Occipital lobe (tissue), 1 donor: ENCODE measurements at regions not wholly inside any gene's neighbourhood (a gene's known extent, or its start where the extent isn't known, plus 50 kb on each side); places are given as distances from the start of the nearest gene placed in this dataset.

Experiments
- DNase-seq: peaks from one replicate; lab custom pipeline; 2025; lab: John Stamatoyannopoulos, UW

DNA sequence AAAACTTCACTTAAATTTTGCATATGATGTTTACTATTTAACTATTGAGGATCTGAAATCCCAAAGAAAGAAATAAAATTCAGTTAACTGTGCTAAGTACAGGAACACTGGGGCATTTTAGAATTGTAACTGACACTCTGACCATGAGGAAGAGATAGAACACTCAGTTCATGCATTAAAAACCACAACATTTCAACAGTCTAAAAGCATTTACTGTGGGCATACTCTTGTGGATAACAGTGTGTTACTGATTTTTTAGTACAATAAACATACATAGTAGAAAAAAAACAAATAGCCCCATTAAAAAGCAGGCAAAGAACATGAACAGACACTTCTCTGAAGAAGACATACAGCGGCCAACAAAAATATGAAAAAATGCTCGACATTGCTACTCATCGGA lies 1122.7 kb upstream of the PIK3C3 start:
- no peak for DNase-seq

- no peak for DNase-seq
These were observed 1130.7 kb upstream of the PIK3C3 start for GRCh38 chr18:40824291-40824690.

- no peak for DNase-seq
These were observed 1133.3 kb upstream of the PIK3C3 start for GRCh38 chr18:40821596-40822243.

- DNase-seq: no peak
These were observed 1142.0 kb upstream of the PIK3C3 start for GRCh38 chr18:40812981-40813515.

GRCh38 chr18:40810372-40810771 lies 1144.7 kb upstream of the PIK3C3 start:
- no peak for DNase-seq

- DNase-seq: peak; percentile 2
These were observed 1165.7 kb upstream of the PIK3C3 start for GRCh38 chr18:40789286-40789685.

GRCh38 chr18:40782453-40783130 lies 1172.4 kb upstream of the PIK3C3 start:
- DNase-seq: no peak

DNA sequence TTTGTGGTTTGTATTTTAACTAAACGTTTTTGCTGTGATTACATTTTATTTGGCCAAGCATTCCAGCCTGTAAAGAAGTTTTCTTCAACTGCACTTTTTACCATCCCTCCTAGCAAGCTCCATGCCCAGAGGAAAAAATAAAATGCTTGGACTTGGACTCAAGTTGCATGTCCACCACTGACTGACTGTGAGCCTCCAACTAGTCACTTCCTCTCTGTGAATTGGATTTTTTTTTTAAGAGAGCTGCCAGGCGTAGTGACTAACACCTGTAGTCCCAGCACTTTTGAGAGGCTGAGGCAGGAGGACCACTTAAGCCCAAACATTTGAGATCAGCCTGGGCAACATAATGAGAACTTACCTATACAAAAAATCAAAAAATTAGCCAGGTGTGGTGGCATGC lies 1185.2 kb upstream of the PIK3C3 start:
- no peak for DNase-seq

DNA sequence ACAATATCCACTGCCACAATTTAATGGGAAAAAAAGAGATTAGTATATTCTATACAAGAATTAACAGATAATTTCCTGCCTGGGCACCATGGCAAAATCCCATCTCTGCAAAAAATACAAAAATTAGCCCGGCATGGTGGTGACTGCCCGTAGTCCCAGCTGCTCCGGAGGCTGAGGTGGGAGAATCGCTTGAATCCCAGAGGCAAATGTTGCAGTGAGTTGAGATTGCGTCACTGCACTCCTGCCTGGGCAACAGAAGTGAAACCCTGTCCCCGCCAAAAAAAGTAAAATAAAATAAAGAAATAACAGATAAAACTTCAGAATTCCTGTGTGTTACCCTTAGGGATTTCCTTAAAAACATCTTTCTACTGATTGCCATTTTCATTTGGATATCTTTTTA lies 1194.8 kb upstream of the PIK3C3 start:
- DNase-seq: no peak

DNA sequence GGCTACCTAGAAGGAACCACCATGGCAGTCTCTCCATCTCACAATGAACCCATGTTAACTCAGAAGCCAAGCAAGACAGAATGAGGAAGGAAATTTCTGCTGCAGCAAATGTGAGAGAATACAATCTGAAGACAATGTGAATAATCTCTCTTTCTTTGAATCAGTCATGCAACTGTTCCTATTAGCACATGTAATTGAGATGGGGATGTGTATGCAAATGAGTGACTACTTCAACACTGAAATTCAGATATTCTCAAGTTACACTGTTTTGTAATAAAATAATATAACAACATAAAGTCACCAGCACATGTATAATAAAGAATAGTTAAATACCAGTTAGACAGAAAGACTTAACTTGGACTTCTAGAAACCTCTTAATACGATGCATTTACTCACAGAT lies 1200.6 kb upstream of the PIK3C3 start:
- no peak for DNase-seq

DNA sequence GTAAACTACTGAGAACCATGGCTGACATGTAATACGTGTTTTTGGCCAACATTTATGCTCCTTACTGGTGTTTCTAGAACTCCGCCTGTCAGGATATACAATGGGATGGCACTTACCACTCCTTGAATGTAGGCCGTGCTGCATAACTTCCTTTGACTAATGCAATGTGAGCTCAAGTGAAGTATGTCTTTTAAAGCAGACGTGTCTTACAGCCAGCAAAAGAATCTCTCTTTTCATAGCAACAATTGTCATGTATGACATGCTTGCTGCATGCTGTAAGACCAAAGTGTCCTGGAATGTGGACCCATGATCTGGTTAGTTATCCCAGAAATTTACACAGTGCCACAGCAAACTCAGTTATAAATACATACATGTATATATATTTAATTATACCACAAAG lies 1202.7 kb upstream of the PIK3C3 start:
- DNase-seq: no peak

DNA sequence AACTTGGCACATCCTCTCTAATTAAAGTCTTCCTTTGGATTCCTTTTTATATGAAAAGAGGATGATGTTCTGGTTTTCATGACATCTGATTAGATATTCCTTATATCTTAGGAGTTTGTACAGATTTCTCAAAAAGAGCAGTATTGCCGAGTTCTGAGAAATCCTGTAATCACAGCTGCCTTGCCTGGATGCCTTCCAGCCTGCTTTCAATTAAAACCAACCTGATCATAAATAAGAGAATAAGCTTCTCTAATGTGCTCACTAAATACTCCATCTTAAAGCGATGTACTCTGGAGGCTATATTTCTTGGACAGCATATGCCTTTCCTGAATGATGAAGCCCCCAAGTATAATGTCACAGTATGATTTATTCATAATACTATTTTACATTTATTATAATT lies 1203.8 kb upstream of the PIK3C3 start:
- DNase-seq: no peak

GRCh38 chr18:40739029-40739428 lies 1216.0 kb upstream of the PIK3C3 start:
- DNase-seq: no peak

DNA sequence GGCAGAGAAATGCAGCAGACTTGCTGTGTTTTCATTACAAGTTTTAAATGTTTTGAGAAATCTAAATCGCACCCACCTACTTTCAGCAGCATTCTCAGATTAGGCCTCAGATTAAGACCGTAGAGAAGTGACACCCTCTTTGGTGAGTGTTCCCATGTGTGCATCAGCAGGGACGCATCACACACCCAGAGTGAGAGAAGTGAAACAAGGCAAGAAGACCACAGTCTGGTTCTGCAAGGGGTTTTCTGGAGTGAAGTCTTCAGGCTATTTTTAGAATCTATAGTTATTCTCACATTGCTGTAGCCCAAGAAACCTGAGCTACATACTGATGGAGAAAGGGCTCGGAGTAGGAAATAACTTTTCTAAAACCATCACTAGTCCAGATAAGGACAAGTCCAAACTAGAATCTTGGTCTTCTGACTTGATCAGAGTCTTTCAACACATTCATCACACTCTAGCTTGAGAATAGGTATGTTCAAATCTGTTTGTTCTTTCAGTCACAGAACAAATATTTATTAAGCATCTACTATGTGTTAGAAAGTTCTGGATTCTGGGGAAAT lies 1216.6 kb upstream of the PIK3C3 start:
- DNase-seq: no peak

- no peak for DNase-seq
These were observed 1246.3 kb upstream of the PIK3C3 start for GRCh38 chr18:40708726-40709125.

- DNase-seq: no peak
These were observed 1247.2 kb upstream of the PIK3C3 start for GRCh38 chr18:40707797-40708196.

DNA sequence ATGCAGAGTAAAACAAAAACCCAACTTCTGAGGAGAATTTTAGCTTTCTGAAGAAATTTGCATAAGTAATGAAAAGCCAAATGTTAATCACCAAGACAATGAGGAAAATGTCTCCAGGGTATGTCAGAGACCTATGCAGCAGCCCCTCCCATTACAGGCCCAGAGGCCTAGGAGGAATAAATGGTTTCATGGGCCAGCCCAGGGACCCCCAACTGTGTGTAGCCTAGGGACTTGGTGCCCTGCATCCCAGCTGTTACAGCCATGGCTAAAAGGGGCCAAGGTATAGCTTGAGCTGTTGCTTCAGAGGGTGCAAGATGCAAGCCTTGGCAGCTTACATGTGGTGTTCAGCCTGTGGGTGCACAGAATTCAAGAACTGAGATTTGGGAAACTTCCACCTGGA lies 1256.9 kb upstream of the PIK3C3 start:
- DNase-seq: no peak

DNA sequence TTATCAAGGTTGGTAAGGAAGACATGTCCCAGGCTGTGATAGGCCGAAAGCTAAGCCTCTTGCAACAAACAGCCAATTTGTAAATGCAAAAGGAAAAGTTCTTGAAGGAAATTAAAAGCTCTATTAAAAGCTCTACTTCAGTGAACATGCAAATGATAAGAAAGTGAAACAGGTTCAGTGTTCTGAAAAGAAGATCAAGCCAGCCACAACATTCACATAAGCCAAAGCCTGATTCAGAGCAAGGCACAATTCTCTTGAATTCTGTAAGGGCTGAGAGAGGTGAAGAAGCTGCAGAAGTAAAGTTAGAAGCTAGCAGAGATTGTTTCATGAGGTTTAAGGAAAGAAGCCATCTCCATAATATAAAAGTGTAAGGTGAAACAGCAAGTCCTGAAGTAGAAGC lies 1259.5 kb upstream of the PIK3C3 start:
- DNase-seq: no peak

DNA sequence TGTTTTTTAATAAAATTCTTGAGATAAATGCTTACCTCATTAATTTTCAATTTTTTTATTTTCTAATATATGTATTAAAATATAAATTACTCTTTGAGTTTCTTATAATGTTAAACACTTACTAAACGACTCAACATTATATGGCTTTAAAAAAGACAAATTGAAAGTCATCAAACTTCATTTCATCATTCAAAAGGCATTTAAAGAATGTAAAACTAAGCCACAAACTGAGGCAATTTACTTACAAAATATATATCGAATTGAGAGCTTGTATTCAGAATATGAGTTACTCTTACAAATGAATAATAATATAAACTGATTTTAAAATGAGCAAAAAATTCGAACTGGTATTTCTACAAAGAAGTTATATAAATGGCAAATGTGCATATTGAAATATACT lies 1262.2 kb upstream of the PIK3C3 start:
- DNase-seq: no peak

DNA sequence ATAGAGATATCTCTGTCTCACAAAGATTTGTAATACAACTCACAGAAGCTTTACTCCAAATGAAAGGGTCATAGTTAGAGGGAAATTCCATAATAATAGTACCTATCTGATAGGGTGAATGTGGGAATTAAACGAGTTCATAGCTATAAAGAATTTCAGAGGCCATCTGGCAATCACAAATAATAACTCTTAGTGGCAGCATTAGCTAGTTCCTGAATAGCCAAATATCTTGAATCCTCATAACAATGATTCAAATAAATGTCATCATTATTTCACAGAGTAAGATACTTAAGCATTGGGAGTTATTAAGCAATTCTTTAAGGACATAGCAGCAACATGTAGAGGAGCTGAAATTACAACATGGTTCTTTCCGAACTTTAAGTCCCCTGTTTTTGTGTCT lies 1265.0 kb upstream of the PIK3C3 start:
- no peak for DNase-seq

DNA sequence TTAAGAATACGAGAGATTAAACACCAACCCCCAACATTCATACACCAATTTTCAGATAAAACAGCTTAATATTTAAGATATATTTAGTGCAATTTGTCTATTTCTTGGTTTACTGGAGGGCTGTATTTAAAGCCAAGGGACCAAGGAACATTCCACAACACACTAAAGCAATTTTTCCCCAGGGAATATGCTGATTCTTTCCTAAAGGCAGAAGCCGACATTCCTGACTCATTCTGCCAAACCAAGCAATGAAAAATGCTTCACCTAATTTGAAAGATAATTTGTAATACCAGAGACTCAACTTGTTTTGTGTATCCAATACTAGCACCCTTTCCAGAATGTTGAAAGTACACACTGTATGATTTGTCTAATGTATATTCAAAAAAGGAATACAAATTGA lies 1267.6 kb upstream of the PIK3C3 start:
- DNase-seq: no peak

DNA sequence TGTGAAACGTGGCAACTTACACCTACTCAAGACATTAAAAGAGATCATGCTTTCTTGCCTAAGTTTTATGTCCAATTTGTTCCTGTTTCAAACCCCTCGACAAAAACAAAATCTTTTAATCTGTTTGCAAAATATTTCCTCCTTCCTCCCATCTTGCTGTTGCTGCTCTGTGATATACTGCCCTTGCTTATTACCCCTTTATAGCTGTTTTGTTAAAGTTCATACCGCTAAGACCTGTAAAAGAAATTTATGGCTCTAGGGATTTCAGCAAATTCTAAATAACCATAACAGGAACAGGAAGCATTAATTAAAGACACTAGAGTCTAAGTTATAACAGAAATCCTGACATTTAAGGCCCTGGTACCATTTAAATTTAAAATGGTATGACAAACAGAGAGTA lies 1268.2 kb upstream of the PIK3C3 start:
- DNase-seq: no peak

GRCh38 chr18:40685219-40685618 lies 1269.8 kb upstream of the PIK3C3 start:
- no peak for DNase-seq
